GM19328 (cell line): ENCODE measurements at regions not wholly inside any gene's neighbourhood (a gene's known extent, or its start where the extent isn't known, plus 50 kb on each side); places are given as distances from the start of the nearest gene placed in this dataset.

ENCODE experiments used
- ATAC-seq: cut with Tn5 transposase; IDR thresholded peaks from one replicate; pipeline ENCODE4 v1.9.1; 2021; ENCODE audit warnings: mild to moderate bottlenecking, moderate library complexity; ENCODE audit not compliant: unreplicated experiment

GRCh38 chr10:111706331-111706730 lies 477.2 kb downstream of the GPAM start:
- no peak for ATAC-seq

DNA sequence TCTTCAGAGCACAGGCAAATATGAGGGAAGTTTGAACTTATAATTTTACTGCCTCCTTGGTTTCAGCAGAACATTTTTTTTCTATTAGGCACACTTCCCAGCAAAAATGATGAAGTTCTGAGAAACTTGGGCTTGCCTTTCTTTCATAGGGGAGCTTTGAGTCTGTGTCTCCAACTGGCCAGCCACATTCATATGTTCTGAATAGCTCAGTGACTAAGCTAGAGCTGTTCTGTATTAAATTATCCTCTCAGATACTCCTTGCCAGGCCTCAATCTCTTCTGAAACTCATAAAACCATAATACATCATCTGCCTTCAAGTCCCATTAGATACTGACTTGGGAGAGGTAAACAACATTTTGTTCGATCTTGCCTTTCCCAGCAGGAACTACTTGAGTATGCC lies 476.5 kb downstream of the GPAM start:
- ATAC-seq, result no peak

DNA sequence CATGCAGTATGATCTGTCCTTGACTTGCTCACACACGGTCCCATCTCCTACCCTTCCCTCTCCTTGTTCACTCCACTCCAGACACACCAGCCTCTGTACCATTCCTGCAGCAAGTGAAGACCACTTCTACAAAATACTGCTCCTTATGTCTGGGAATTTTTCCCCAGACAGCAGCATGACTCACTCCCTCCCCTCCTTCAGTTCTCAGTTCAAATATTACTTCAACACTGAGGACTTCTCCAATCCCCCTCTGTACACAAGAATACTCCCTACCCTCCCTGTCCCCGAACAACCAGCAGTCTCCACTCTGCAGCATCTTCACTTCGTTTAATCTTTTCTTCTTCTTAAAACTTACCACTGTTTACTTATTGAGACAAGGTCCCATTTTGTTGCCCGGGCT lies 474.0 kb downstream of the GPAM start:
- no peak for ATAC-seq

DNA sequence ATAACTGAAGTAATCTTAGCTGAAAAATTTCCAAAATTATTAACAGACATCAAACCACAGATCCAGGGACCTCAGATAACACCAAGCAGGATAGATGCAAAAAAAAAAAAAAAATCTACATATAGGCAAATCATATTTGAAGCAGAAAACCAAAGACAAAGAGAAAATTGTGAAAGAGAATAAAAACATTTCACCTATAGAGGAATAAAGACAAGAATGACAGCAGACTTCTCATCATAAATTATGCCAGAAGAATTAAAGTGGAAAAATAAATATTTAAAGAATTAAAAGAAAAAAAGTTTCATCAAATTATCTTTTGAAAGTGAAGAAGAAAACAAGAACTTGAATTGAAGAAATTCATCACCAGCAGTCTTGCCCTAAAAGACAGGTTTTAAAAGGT lies 467.5 kb downstream of the GPAM start:
- no peak for ATAC-seq

DNA sequence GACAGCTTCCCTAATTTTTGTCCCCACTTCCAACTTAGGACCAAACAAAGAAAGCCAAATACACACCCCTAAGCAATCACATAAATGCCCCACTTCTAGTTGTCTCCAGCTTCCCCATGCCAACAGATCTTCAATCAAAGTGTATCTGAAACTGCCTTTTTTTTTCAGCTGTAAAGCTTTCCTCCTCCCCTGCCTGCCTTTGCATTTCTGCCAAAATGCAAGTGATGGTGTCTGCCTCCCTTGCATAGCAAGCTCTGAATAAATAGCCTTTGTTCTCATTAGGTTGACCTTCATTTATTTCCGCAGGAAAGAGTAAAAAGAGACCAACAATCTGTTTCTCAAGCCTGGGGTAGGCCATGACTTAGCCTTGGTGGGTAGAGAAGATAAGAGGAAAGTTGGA lies 459.4 kb downstream of the GPAM start:
- ATAC-seq, result no peak

DNA sequence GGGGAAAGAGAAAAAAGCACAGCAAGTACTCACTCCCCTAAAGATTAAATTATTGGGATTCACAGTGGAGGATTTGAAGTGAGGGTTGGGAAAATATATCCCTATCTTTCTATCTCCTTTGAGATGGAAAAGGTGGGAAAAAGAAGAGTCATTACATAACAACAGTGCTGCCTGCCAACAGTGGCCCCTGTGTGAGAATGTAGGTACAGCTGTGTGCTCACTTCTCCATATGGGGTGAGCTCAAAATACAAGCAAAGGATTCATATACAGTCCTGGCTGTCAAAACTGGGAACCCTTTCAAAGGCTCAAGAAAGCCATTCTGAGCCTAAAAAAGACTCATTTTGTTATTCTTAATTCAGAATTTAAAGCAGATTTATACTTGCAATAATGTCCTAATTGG lies 458.5 kb downstream of the GPAM start:
- no peak for ATAC-seq

GRCh38 chr10:111732166-111732785 lies 451.3 kb downstream of the GPAM start:
- no peak for ATAC-seq

GRCh38 chr10:111739125-111739873 lies 444.3 kb downstream of the GPAM start:
- ATAC-seq, result no peak

- ATAC-seq, result no peak
Measured at GRCh38 chr10:111739874-111740139, 443.8 kb downstream of the GPAM start.

DNA sequence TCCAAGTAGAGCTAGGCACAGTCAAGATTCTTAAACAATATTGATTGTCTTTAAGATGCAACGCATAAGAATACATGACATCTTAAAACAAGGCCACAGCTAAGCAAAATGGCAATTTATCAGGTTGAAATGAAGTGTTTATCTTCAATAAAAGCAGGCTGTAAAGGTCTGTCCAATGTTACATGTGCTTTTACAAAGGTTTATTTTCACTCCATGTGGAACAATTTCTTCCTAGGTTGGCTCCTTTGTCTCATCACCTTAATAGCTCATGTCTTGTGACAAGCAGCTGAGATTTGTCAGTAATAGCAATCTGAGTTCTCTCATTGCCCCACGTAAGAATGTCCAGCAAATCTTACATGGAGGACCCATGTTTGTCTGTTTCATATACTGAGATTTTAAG lies 437.6 kb downstream of the GPAM start:
- ATAC-seq, result no peak

DNA sequence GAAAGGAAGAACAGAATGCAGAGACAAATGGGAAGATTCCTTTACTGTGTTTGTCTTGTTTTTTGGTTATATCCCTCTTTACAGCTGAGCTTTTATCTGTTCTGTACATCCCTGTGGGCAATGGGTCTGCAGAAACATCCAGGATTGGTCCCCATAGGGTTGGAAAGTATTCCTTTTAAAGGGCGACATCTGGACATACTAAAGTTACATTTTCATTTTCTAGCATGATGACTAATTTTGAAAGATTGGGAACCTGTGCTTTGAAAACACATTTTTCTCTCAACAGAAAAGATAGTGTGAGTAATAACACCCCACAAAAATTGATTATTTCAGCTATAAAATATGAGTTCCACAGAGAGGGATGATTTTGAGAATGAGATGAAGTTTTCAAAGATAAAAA lies 435.8 kb downstream of the GPAM start:
- no peak for ATAC-seq

GRCh38 chr10:111748184-111748583 lies 435.4 kb downstream of the GPAM start:
- ATAC-seq, result no peak

DNA sequence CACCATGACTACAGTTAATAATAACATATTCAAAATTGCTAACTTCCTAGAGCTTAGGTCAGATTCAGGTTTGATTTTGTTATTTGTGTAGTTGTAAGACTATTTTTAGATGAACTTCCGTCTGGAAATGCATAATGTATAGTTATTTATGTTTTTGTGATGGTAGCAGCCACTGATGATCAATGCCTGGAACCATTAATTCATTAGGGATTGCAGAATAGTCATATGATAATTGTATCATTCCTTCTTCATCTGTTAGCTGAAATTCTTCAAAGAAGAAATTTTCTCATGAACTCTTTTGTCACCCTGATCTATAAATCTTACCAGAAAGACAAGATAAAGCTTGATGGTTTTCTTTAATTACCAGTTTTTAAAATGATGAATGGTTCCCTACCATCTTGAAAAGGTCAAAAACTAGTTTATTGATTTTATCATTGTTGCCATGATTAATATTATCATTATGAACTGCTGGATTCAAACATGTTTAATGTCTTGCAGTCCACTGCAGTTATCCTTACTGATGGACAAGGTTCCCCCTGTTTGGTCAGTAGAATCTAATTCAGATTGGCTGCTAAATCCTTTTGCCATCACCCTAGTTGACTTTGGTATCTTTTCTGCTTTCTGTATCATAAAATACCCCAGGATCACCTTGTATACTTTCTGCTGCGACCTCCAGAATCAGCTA lies 433.3 kb downstream of the GPAM start:
- ATAC-seq, result no peak

DNA sequence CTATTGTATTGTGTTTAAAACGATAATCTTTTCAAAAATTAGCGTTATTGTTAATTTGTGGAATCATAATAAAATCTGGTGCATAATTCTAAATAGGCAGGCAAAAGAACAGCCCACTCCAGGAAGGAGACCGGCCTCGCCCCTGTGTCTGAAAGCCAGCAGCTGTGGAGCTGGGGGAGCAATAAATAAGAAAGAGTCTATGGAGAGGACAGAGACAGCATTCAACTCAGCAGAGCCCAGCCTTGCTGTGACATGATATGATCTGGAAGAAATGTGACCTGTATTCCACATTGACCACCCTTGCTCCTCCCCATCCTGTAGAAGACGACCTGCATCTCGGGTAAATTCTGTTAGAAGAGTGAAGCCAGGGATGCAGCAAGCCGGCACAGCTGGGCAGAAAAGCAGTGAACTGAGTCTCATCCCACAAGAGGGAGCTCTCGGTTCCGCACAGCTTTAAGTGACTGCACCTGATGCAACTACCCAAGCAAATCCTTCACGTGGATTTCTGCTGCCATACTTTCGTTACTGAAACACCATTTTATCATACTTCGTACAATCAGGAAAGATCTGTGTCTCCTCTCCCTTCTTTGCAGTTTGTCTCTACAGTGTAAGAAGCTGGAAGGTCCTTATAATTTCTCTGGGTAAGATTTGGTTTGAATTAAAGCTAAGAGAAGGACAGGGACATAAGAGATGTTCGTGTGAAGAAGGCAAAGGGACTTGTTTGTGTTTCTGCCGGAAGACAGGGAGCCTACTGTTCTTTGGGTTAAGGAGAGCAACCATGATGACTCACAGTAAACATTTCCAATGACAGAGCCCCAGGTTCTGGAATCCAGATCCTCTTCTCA lies 427.1 kb downstream of the GPAM start:
- peak; percentile 75 for ATAC-seq

GRCh38 chr10:111758593-111758992 lies 425.0 kb downstream of the GPAM start:
- ATAC-seq, result no peak

GRCh38 chr10:111762114-111762513 lies 421.5 kb downstream of the GPAM start:
- ATAC-seq, result no peak

GRCh38 chr10:111765216-111765615 lies 418.3 kb downstream of the GPAM start:
- no peak for ATAC-seq

- no peak for ATAC-seq
Measured at GRCh38 chr10:111766464-111766863, 417.1 kb downstream of the GPAM start.

GRCh38 chr10:111767661-111768060 lies 415.9 kb downstream of the GPAM start:
- ATAC-seq, result no peak

- ATAC-seq, result no peak
Measured at GRCh38 chr10:111773950-111774349, 409.6 kb downstream of the GPAM start.

GRCh38 chr10:111774486-111774885 lies 409.1 kb downstream of the GPAM start:
- ATAC-seq, result no peak

DNA sequence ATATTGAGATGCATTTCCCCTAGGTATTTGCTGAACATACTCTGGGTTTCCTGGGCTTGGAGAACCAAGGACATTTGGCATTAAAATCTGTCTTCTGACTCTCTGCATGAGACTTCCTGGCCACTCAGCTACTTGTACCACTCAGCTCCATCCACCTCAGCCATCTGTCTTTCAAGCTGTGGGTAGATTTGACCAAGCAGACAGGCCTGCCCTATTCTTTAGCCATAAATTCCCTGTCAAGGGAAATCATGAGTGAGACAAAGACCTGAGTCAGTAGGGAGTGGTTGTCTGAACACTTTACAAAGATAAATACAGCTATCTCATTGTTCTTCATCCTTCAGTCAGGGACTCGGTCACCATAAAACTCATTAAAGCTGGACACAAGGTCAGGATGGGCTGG lies 399.1 kb downstream of the GPAM start:
- ATAC-seq, result no peak
